GM18508 (cell line): ENCODE measurements at regions not wholly inside any gene's neighbourhood (a gene's known extent, or its start where the extent isn't known, plus 50 kb on each side); places are given as distances from the start of the nearest gene placed in this dataset.

Experiments used
- ATAC-seq: cut with Tn5 transposase; IDR thresholded peaks from one replicate; pipeline ENCODE4 v1.9.1; 2021; ENCODE audit warnings: moderate number of reproducible peaks; ENCODE audit not compliant: insufficient read depth, unreplicated experiment

DNA sequence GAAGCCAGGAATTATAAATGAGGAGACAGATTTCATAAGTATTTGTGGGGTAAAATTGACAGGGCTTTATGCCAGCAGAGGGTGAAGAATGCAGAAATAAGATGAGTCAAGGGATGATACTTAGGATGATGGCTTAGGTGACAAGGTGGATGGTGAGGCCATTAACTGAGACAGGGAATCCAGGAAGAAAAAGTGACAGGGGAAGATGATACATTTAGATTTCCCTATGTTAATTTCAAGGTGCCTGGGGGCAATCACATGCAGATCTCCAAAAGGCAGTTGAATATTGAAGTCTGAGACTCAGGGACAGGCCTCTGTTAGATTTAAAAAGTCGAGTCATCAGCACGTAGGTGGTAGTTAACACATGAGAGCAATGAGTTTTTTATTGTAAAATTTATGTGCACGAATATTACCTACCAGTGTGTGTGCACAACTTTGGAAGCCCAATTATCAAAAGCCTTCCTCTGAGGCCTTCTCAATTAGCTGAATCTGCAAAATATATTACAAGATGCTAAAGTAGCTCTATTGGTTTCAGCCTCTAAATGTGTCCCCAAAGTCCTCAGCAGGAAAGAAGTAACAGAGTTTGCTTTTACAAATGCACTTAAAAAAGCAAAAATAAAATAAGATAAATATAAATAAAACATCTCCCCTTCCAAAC, 67.9 kb upstream of the CHL1 start:
- no peak for ATAC-seq

DNA sequence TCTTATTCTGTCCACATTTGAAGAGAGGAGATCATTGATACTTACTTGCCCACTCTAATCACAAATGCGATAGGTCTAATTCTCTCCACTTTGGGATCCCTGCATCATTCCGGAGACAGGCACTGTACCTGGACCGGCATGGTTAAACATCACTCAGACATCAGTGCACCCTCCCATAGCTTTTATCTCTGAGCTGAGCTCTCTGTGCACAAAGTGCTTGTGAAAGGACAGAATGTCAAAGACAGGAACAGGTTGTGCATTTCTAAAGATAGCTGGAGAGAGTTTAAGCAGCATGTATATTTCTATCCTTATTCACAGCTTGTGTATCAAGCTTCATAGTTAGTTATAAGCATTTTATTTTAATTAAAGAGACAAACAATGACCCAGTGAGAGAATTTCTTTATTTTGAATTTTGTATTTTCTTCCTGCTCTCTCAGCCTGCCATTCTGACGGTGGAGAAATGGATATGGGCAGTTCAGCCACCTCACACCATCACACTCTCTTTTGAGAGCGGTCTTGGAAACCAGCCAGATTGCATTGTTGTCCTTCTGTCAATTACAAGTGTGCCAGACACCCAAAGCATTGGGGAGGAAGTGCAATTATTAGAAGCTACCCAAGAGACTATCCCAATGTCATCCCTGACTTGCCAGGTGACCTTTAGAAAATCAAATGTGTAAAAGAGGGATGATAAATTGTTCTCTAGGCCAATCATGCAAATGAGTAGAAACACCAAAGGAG, 65.2 kb upstream of the CHL1 start:
- ATAC-seq, result no peak

GRCh38 chr3:132378-132777, 64.2 kb upstream of the CHL1 start:
- no peak for ATAC-seq

DNA sequence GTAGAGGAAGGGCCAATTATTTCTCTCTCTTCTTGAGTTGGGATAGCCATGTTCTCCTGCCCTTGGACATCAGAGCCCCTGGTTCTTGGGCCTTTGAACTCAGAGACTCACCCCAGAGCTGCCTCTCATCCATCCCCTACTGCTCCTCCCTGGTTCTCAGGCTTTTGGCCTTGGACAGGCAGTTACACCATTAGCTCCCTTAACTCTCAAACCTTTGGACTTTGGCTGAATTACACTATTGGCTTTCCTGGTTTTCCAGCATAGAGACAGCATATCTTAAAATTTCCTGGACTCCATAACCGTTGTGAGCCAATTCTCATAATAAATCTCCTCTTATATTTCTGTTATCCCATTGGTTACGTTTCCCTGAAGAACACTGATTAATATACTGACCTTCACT, 63.7 kb upstream of the CHL1 start:
- no peak for ATAC-seq

- ATAC-seq, result no peak
These were observed 55.7 kb upstream of the CHL1 start for GRCh38 chr3:140748-141330.
